Testis (tissue), 2 donors: ENCODE measurements at regions not wholly inside any gene's neighbourhood (a gene's known extent, or its start where the extent isn't known, plus 50 kb on each side); places are given as distances from the start of the nearest gene placed in this dataset.

Source experiments
- POLR2A ChIP-seq: fragments of 450-650 bp; IDR thresholded peaks from one replicate; pipeline ENCODE4 v1.6.1; 2017; ENCODE audit warnings: antibody characterized with exemption, mild to moderate bottlenecking, moderate library complexity
- TF ChIP-seq, protein P1 (sequence below), 3 experiments: fragments of 450-650 bp in 2 of 3; fragments of 200-600 bp in 1 of 3; sonication (generic) in 1 of 3; IDR thresholded peaks; one replicate each; pipeline ENCODE4 v1.5.1; 2016 to 2019; ENCODE audit warnings: antibody characterized with exemption in 3 of 3, mild to moderate bottlenecking in 2 of 3, moderate library complexity in 1 of 3

DNA sequence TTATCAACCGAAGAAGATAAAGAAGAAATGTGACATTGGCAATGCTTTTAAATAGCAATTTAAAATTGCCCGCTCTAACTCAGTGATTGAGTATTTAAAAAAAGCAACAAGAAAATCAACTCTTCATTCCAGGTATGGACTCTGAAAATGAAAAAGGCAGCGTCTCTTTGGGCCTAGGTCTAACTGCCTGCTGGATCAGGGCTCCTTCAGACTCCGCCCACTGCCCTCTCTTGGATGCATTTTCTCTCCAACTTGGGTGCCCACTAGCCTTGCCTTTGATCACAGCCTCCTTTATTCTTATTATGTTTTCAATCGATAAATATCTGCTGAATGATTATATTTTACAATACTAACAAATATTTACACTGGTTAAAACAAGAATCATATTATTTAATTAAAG is 268.9 kb downstream of the MRPL39 start:
- TF ChIP-seq, protein P1, sequence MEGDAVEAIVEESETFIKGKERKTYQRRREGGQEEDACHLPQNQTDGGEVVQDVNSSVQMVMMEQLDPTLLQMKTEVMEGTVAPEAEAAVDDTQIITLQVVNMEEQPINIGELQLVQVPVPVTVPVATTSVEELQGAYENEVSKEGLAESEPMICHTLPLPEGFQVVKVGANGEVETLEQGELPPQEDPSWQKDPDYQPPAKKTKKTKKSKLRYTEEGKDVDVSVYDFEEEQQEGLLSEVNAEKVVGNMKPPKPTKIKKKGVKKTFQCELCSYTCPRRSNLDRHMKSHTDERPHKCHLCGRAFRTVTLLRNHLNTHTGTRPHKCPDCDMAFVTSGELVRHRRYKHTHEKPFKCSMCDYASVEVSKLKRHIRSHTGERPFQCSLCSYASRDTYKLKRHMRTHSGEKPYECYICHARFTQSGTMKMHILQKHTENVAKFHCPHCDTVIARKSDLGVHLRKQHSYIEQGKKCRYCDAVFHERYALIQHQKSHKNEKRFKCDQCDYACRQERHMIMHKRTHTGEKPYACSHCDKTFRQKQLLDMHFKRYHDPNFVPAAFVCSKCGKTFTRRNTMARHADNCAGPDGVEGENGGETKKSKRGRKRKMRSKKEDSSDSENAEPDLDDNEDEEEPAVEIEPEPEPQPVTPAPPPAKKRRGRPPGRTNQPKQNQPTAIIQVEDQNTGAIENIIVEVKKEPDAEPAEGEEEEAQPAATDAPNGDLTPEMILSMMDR (IDR thresholded peaks at IDR 0.05) = no peak
- TF ChIP-seq POLR2A = no peak
